HG02885 (cell line): ENCODE measurements at regions not wholly inside any gene's neighbourhood (a gene's known extent, or its start where the extent isn't known, plus 50 kb on each side); places are given as distances from the start of the nearest gene placed in this dataset.

ENCODE experiments used
- ATAC-seq: cut with Tn5 transposase; IDR thresholded peaks from one replicate; pipeline ENCODE4 v1.9.1; 2021; ENCODE audit warnings: mild to moderate bottlenecking; ENCODE audit not compliant: unreplicated experiment, poor library complexity

DNA sequence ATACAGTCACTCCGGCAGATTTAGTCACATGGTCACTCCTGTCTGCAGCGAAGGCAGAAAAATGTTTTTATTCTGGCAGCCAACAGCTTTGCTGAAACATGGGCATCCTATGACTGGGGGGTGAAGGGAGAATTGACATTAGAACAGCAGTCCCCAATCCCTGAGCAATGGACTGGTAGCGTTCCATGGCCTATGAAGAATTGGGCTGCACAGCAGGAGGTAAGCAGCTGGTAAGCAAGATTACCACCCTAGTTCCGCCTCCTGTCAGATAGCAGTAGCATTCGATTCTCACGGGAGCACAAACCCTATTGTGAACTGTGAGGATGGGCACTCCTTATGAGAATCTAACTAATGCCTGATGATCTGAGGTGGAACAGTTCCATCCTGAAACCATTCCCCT, 93.1 kb upstream of the FTMT start:
- ATAC-seq, result no peak

DNA sequence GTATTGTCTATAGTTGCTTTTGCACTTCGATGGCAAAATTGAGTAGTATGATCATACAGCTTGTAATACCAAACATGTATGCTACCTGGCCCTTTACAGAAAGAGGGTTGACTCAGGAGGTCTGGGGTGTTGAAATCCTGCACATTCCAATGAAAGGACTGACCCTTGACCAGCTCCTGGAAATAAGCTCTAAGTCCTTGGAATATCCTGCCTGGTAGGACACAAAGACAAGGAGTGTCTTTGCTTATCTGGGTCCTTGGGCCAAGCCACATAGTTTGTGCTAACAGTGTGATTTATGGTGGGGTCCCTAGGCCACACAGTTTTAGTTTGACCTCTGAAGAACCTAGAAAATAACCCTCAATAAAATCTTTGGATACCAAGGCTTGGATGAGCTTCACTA, 89.3 kb upstream of the FTMT start:
- ATAC-seq, result no peak

DNA sequence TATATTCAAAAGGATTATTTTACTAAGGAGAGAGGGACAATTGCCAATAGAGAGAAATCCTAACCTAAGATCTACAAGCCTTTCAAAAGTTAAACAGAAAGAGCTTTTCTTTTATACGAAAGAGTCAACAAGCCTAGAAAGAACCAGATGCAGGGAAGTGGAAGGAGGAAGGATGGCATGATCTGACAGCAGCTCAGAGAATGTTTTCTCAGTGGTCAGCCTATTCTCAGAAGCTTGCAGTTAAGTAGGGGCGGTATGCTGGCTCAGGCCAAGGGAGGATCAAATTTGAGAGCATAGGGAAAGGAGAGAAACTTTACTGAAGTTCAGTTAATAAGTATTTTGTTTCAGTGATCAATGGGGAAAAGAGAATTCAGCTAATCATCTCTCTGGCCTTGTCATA, 88.0 kb upstream of the FTMT start:
- no peak for ATAC-seq

DNA sequence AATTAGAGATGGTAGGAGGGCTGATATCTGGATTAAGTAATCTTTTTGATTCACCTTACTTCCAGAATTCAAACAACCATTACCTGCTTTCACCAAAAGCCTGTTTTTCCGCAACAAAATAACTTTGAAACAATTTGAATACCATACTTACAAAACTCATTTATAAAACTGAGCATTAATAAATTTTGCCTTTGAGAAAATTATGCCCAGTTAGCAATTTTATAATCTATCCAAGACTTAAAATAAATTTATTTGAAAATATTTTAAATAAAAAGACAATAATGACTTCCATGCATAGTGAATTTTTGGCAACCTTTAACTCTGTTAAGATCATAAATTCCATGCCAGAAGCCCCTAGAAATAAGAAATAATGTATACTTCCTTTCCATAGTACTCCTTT, 71.3 kb upstream of the FTMT start:
- ATAC-seq, result no peak

DNA sequence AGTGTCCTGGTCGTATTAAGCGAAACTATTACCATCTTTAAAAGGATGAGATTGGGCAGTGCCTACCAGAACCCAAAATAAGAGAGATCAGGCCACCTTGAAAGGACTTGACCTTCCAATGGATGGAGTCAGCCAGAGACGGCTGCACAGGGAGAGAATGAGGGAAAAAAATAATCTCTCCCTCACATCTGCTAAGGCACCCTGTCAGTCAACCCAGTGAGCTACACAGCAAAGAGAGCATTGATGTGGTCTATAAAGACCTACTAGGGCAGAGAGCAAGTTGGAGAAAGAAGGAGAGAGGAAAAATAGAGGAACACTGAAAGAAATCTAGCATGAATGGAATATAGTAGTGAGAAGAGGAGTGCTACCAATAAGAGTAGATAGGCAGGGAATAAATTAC, 68.0 kb upstream of the FTMT start:
- no peak for ATAC-seq

DNA sequence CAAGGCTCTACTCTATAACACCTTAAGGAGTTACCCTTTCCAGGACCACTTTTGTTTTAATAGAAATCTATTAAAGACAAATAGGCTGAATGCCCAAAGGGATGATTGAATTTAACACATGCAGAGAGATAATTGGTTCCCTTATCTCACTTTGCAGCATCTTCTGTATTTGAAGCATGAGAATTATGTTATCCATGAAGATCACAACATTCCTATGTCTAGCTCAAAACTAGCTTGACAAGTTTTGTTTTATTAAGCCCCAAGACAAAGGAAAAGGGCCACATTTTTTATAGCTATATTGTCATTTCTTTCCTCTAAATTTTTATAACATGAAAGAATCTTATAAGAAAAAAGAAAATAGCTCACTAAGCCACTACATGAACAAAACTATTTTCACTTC, 57.9 kb upstream of the FTMT start:
- no peak for ATAC-seq

DNA sequence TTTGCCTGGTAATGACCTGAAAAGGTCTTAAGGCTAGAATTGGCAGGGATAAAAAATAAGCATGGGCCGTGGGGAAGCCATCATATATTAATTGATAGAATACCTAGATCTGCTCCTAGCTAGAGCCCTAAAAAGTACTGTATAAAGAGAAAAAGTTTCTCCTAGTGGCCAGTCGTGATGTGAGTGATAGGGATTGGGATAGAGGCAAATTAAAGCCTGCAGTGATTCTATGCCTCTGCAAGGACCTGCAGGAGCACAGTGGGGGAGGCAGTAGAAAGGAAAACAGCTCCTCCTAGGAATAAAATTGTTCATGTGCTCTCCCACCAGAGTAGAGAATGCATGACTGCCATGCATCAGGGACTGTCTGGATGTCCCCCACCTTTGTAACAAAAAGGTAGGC, 56.2 kb upstream of the FTMT start:
- no peak for ATAC-seq

DNA sequence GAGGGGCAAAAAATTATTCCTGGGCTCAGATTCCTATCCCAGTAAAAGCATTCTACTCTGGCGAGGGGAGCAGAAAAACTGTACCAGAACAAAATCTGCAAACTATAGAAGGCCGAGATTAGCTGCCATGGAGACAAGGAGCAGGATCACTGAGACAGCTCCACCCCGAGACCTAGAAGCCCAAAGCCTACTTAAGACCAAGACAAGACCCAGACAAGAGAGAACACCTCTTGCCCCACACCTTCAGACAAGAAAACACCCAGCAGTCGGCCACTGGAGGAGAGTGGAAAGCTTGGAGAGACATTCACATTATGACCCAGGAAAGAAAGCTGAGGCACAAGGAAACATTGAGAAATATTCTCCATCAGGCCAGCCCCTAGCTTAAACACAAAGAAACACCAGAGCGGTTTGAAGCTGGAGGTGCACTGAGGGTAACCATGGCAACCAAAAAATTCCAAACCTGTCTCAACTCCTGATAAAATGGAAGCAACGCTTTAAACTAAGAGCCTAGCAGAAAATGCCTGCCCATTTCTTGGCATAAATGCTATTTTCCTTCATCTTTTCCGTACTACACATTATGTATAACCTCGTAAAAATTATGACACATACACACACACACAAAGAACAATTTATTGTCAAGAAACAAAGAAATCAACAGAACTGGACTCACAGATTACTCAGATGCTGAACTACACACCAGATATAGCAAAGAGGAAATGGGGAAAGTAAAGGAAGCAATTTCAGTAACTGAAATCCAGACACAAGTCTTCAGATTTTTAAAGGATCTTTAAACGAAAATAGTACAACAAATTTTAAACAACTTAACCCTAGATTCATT, 53.8 kb upstream of the FTMT start:
- no peak for ATAC-seq
